ENCODE measurements at regions not wholly inside any gene's neighbourhood (a gene's known extent, or its start where the extent isn't known, plus 50 kb on each side); places are given as distances from the start of the nearest gene placed in this dataset.

DNA sequence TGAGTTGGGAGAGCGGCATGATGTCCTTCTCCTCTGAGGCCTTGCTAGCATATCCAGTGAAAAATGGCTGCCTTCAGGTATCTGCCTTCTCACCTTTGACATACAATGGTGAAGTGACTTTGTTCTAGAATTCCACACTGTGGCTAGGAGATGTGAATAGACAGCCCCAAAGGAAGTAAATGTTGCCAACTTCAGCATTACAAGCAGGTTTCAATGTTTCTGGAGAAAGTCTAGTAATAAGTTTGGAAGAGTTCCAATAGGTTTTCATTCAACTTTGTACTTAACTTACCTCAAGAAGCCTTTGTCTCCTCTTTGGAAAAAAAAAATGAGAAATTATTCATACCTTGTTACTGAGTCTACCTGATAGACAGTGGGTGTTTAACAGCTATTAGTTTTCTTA is 421.3 kb upstream of the MMADHC start:
- no peak for DNase-seq (ENCODE audit: low read depth in 2 of 2)

DNA sequence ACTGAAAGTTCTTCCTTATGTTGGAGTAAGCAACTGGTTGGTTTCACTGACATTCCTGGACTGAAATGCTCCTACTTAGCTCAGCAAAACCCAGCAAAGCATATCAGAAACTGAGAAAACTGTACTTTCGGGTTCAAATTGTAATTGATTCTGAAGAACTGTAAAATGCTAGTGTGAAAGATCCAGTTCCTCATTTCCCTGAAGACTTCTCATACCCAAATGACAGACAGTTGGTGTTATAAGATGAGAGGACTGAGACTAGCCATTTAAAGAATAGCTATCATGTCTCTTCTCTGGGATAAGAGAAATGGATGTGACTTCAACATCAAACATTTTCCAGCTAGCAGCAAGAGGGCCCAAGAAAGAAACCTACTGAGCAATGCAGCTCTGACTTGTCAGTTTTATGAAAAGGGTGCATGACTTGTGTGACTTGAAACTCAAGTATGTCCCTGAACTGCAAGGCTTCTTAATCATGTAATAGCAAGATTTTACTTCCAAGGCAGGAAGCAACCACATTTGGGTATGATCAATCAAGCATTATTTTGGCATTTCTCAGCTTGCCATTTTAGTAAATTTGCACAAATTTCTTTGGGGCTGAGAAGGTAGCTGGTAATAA is 420.3 kb upstream of the MMADHC start:
- no peak for DNase-seq (ENCODE audit: low read depth in 2 of 2)

- no peak for DNase-seq (ENCODE audit: low read depth in 2 of 2)
These were observed 419.0 kb upstream of the MMADHC start for GRCh38 chr2:150006591-150006990.

DNA sequence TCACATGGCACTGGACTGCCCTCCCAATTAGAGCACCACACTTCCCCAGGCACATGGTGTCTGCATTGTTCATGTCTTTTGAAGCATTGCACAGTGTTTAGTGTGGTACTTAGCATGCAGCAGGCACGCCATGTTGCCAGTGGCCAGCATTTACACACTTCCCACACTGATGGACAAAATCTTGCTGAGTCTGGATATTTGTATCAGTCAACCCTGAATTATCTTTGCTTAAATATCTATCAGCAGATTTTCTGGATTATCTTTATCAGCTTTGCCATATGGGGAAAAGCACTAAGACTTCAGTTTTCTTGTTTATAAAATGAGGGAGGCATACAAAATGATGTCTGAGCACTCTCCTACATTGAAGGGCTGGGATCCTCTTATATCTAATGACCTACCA is 416.0 kb upstream of the MMADHC start:
- DNase-seq (ENCODE audit: low read depth in 2 of 2): no peak

GRCh38 chr2:150001788-150002187 is 414.2 kb upstream of the MMADHC start:
- DNase-seq (ENCODE audit: low read depth in 2 of 2): no peak

DNA sequence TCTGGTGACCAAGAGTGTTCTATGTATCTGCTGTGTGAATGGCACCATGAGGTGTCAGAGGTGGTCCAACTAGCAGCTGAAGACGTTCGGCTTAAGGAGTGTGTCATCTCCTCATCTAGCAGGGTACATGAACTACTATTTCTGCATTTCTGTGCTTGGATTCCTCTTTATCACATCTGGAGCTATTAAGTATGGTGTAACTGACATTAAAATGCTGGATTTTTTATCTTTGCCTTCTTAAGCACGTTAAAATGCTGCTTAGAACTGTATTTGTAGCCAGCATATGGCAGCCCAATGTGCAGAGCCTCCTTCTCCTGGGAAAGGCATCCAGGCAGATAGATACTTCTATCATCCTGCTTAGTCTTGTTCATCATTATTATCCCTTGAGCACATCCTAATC is 409.3 kb upstream of the MMADHC start:
- no peak for DNase-seq (ENCODE audit: low read depth in 2 of 2)

DNA sequence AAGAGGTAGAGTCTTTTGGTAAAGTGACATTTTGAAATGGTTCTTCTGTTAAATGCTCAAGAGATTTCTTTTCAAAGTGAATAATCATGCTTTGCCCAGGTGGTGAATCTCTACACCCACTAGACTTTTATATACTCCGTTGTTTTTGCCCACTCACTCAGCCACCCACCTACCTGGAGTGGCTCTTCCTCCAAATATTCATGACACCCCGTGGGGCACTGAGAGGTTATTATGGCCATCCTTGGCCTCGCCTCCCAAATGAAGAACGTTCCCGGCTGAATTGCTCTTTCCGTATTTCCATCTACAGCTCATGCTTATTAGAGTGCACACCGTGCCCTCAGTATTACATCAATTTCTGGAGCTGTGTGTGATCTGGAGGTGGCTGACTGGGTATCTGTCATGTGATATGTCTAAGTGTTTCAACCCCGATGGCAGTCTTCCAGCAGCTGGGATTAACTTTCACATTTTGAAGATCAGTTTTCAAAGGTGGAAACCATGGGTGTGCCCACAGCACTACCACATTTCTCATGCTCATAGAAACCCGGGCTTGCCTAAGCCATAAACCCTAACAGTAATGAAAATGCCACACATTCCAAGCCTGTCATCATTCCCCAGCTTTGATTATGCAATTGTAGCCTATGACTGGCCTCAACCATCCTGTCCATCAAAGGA is 406.6 kb upstream of the MMADHC start:
- DNase-seq (ENCODE audit: low read depth in 2 of 2): no peak

DNA sequence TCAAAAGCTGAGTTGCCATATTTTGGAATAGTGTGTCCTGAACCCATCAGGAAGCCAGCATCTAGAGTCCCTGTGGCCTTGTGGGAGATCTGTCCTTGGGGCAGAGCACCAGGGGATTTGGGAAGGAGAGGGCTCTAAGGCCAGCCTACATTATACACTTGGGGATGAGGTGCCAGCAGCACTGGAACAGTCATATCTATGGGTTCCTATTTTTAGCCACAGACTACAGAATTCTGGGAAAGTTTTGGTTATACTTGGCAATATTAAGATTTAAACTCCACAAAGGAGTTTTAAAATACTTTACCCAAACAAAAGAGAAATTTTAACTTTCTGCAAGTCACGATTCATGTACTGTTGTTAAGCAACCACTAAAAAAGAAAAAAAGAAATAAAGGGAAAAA is 405.7 kb upstream of the MMADHC start:
- DNase-seq (ENCODE audit: low read depth in 2 of 2): no peak

DNA sequence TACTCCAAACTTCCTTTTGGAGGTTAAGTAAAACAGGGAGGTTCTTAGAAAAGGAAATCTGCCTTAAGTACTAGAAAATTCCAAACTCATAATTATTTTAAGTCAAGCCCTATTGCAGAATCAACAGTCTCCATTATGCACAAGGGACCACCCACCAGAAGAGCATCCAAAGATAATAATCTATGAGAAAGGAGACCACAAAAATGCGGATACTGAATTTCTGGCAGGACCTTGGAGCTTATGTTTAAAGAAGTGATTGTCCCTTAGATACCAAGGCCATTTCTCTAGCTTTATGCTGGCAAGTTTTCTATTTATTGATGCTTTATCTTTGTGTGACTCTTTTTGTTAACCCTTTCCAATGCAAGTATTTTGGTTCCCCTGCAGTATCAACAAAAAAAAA is 404.0 kb upstream of the MMADHC start:
- DNase-seq (ENCODE audit: low read depth in 2 of 2): no peak

DNA sequence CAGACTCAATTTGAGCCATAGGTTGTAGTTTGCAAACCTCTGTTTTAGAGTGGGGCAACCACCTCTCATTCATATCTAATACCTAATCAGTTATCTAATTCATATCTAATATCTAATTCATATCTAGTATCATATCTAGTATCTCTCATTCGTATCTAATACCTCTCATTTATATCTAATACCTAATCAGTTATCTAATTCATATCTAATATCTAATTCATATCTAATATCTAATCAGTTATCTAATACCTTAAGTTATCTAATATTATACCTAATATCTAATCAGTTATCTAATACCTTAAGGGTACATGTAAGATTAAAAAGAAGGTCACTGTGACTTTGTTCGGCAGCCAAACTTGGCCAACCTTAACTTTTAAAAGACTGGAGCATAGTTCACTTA is 403.4 kb upstream of the MMADHC start:
- DNase-seq (ENCODE audit: low read depth in 2 of 2): no peak

- no peak for DNase-seq (ENCODE audit: low read depth in 2 of 2)
These were observed 402.0 kb upstream of the MMADHC start for GRCh38 chr2:149989447-149990063.

GRCh38 chr2:149988361-149988760 is 400.8 kb upstream of the MMADHC start:
- no peak for DNase-seq (ENCODE audit: low read depth in 2 of 2)

DNA sequence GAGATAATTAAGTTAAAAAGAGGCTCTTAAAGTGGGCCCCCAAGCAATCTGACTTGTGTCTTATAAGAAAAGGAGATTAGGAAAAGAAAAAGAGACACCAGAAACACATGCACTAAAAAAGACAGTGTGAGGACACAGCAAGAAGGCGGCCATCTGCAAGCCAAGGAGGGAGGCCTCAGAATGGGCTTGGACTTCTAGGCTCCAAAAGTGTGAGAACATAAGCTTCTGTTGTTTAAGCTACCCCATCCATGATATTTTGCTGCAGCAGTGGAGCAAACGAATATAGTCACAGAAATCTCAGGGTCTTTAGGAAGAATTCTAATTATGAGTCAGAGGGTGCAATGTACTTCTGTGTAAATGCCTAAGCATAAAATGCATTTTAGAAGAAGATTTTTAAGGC is 399.3 kb upstream of the MMADHC start:
- no peak for DNase-seq (ENCODE audit: low read depth in 2 of 2)

- DNase-seq (ENCODE audit: low read depth in 2 of 2): no peak
These were observed 396.7 kb upstream of the MMADHC start for GRCh38 chr2:149984311-149984710.

- no peak for DNase-seq (ENCODE audit: low read depth in 2 of 2)
These were observed 384.5 kb upstream of the MMADHC start for GRCh38 chr2:149972066-149972465.

DNA sequence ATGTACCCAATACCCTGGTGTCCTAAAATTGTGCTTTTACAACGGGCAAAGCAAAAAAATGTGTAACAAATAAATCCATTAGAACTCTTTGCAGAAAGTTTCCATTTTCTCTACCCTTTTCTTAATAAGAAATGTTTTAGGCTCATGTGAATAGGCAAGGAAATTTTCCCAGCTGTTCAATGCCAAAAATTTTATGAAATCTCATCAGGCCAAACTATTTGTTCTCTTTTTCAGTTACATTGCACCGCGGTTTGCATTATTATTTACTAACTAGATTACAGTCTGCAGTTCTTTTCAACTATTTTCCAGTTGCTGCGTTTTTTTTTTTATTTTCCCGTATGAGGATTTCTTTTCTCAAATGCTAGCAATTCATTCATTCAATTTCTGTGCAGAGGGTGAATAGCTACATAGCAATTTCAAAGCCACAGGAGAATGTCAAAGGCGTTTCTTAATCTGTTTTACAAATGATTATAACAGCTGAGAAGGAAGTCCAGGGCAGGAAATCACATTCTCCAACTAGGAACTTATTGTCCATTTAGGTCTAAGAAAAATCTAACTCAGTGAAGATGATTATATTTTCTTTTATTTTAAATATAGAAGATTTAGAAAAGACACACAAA is 367.5 kb upstream of the MMADHC start:
- DNase-seq (ENCODE audit: low read depth in 2 of 2): no peak

- DNase-seq (ENCODE audit: low read depth in 2 of 2): no peak
These were observed 366.1 kb upstream of the MMADHC start for GRCh38 chr2:149953627-149954026.

GRCh38 chr2:149931486-149931885 is 343.9 kb upstream of the MMADHC start:
- DNase-seq (ENCODE audit: low read depth in 2 of 2): no peak

DNA sequence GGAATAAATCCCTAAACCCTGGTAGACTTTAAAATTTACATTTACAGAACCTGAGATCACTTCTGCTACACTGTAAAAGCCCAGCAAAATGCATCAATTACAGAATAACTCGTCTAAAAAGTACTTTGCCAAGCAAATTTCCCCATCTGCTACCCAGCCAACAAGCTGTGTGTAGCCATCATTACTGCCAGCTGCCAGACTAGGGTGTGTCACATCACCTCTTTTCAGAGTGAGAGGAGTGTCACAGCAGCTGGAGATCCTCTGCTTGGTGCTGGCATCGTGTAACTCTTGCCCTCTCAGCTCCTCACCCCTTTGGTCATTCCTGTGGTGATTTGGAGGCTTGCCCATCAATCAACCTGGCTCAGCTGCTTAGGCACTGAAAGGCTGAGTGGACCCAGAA is 340.4 kb upstream of the MMADHC start:
- no peak for DNase-seq (ENCODE audit: low read depth in 2 of 2)

DNA sequence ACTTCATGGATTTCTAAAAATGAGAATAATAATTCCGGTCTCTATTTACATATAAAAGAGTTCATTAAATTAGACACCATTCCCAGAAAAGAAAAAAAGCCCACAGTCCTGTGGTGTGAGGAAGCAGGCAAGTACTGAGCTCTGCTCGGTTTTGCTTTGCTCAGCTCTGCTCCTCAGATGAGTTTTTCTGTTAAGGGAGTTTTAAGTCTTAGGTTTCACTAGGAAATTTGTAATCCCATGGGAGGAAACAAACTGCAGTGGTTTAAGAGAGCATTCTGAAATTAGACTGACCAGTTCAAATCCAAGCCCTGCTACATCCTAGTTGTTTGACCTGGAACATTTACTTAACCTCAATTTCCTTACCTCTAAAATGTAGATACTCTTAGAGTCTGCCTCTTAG is 338.6 kb upstream of the MMADHC start:
- no peak for DNase-seq (ENCODE audit: low read depth in 2 of 2)

DNA sequence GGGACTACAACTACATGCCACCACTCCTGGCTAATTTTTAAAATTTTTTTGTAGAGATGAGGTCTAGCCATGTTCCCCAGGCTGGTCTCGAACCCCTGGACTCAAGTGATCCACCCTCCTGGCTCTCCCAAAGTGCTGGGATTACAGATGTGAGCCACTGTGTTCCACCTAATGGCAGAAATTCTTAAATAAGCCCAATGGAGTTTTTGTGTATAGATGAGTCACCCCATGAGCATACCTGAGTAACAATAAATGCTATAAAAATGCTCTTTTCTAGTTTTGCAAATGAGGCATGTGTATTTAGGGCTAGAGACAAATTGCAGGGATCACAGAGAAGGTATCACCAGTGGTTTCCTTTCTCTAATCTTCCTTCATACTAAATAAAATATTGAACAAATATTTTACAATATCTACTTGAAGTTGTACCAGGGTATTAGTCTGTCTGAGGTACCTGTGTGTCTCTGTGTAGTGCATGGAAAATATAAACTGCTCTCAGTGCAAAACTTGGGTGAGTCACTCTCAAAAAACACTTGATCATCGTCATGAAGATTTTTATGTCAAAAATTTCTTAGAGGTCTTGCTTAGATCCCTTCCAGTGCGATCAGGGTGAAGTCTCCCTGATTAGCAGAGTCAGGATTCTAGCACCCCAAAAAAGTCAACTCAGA is 337.1 kb upstream of the MMADHC start:
- DNase-seq (ENCODE audit: low read depth in 2 of 2): no peak

DNA sequence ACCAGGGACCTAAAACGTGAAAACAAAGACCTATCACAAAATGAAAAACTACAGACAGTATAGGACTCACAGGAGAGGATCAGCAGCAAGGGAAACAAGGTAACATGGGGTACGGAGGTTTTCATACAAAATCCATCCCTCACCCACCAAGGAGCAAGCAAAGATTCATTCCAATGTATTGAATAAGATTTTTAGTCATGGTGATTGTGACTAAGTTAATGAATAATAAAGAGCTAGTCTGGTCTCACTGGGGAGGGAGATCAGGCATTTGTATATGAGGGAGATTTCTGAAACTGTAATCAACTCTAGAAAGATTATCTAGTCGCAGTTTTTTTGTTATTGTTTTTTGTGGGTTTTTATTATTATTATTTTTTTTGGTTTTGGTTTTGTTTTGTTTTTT is 336.5 kb upstream of the MMADHC start:
- DNase-seq (ENCODE audit: low read depth in 2 of 2): no peak

Data from stimulated activated CD4-positive, alpha-beta T cell treated with anti-CD3 and anti-CD28 coated beads, Interleukin-4, amount 100 ng/mL, for 48 hours (primary cell).